GM21423 (cell line): ENCODE measurements at regions not wholly inside any gene's neighbourhood (a gene's known extent, or its start where the extent isn't known, plus 50 kb on each side); places are given as distances from the start of the nearest gene placed in this dataset.

Experiments
- ATAC-seq: cut with Tn5 transposase; IDR thresholded peaks from one replicate; pipeline ENCODE4 v1.9.1; 2021; ENCODE audit warnings: mild to moderate bottlenecking, moderate library complexity; ENCODE audit not compliant: unreplicated experiment

DNA sequence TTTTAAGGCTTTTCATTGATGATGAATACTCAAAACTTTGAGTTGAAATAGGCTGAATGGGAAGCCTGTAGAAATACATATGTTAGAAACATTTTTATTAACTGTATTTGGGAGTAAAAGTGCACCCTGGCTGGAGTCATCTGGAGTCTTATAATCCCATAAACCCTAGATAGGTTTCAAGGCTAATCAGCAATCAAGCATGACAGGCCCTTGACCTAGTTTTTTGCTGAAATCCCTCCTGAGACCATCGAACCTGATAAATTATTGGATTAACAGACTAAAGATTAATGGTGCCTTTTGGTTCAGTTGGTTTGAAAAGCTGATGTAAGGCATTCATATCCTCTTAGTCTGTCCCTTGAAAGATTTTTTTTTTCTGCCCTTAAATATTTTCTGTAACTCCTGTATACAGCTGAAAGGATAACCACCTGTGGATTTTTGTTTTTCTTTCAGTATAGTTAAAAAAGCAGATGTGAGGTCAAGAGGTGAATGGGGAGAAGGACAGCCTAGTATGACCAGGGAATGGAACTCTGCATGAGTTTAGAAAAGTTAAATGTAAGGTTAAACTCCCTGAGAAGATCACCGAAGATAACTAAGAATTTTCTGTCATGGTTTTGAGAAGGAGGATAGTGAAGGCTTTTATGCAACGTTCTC, 69.4 kb upstream of the STXBP5L start:
- ATAC-seq, result no peak

GRCh38 chr3:120839120-120839519, 68.9 kb upstream of the STXBP5L start:
- ATAC-seq, result no peak

DNA sequence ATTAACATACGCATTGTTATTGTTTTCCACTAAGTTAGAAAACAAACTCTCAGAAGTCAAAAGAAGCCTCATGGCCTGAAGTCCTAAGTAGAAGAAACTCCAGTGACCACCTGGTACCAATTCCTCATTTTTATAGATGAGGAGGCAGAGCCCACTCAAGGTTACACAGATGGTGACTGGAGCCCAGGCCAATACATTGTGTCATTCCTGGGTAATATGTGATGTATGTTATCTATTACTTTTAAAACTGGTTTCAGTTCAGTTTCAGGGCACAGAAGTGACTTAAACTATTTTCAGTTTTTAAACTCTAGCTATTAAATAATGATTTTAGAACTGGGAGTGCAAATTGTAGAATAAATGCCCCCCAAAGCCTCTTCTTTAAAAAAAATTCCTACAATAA, 66.7 kb upstream of the STXBP5L start:
- ATAC-seq, result peak; percentile 87

DNA sequence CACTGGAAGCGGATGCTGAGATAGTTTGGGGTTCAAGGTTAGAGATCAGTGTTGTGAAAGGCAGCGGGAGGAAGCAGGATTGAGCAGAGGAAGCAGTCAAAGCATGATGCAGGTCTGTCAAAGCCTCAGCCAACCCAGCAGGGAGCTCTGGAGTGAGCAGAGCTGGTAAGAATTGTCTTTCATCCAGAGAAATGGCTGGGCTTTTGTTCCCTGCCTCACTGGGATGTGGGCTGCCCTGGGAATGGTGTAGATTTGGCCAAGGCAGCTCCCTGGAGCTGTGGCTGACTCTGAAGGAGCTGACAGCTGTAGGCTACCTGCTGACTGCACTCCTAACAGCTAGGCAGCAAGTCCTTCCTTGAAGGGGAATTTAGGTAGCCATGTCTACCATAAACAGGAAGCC, 61.9 kb upstream of the STXBP5L start:
- no peak for ATAC-seq

DNA sequence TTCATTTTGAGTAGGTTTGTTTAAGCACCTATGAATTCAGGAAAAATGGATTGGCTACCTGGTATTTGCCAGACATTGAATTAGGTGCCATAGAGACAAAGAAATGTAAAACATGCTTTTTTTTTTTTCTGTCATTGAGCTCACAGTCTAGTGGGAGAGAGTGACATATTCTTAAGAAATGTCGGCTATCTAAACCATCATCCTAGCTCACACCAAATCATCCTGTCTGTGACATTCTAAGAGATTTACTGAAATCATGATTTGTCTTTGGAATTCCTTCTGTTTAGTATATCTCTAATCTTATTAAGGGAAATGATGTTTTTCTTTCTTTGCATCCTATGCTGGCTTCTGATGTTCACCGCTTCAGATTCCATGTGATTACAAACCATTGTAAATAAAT, 59.5 kb upstream of the STXBP5L start:
- ATAC-seq, result no peak

DNA sequence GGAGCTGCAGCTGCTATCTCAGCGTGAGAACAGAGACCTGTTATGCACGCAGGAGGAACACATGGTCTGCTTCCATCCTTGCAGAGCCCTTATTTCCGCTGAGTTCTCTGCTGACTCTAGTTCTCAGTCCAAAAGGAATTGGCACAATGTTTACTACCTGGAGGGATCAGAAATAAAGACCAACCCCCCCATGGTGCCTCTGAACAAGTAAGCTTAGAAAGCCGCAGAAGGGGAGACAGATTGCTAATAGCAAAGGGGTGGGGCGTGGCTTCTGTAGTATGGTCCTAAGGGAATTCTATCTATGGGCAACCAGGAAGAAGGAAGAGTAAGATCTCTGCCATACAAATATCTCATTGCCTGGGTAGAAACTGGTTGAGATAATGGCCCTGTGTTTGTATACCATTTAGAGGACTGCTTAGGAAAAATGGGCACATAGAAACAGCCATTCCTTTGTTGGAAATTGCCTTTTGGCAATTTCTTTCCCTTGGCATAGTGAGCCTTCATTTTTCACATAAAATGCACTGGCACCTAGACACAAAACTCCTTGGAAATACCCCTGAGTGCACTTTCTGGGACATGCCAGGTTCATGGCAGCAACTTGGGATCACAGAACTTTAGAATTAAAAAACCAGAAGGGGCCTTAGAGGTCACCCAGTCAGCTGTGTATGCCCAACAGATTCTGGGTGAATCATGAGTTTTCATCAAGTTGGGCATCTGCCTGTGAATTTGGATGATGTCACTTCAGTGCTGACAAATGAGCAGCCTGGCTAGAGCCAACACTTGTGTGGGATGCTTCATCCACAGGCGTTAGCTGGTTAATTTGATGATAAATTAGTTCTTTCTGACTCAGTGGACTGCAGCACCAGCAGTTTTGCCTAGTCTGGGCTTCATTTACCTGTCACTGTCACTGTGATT, 57.4 kb upstream of the STXBP5L start:
- ATAC-seq, result no peak

GRCh38 chr3:120852412-120852811, 55.6 kb upstream of the STXBP5L start:
- no peak for ATAC-seq

GRCh38 chr3:120853416-120853815, 54.6 kb upstream of the STXBP5L start:
- ATAC-seq, result no peak

DNA sequence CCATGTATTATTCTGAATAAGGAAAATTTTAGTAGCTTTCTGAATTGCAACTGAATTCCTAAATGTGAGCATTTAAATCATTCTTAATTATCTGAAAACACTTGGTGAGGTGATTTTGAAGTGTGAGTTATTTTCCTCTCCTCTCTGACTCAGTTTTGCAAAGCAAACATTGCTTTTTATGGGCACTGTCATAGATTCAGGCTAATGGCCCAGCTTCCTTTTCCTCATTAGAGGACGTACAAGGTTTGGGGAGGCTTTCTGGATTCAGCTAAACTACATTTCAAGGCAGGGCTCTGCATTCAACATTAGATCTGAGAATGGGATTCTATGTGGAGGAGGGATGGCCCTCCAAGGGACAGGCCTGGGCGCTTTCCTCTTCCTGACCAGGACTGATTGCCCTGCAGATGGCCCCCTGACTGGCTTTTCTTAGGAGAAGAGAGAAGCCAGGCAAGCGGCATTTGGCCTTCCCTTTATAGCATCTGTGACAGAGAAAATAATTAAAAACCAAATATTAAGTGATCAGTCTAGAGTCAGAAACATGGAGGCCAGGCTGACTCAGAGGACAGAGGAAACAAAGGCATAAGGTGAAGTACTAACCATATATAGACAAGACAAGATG, 53.0 kb upstream of the STXBP5L start:
- ATAC-seq, result no peak

- ATAC-seq, result no peak
Measured at GRCh38 chr3:120855665-120856437, 52.2 kb upstream of the STXBP5L start.
